C4-2B (cell line): ENCODE measurements at regions not wholly inside any gene's neighbourhood (a gene's known extent, or its start where the extent isn't known, plus 50 kb on each side); places are given as distances from the start of the nearest gene placed in this dataset.

Experiments
- ZFX ChIP-seq: fragments of 450-650 bp; IDR thresholded peaks from 2 replicates; pipeline ENCODE4 v1.6.1; 2017
- TF ChIP-seq, protein P1 (sequence below): fragments of 450-650 bp; conservative IDR thresholded peaks from 2 replicates; pipeline ENCODE4 v1.5.1; 2017; ENCODE audit warnings: mild to moderate bottlenecking

GRCh38 chr7:116446212-116446855 lies 53.2 kb upstream of the CAV2 start:
- TF ChIP-seq, protein P1, sequence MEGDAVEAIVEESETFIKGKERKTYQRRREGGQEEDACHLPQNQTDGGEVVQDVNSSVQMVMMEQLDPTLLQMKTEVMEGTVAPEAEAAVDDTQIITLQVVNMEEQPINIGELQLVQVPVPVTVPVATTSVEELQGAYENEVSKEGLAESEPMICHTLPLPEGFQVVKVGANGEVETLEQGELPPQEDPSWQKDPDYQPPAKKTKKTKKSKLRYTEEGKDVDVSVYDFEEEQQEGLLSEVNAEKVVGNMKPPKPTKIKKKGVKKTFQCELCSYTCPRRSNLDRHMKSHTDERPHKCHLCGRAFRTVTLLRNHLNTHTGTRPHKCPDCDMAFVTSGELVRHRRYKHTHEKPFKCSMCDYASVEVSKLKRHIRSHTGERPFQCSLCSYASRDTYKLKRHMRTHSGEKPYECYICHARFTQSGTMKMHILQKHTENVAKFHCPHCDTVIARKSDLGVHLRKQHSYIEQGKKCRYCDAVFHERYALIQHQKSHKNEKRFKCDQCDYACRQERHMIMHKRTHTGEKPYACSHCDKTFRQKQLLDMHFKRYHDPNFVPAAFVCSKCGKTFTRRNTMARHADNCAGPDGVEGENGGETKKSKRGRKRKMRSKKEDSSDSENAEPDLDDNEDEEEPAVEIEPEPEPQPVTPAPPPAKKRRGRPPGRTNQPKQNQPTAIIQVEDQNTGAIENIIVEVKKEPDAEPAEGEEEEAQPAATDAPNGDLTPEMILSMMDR, result no peak
- TF ChIP-seq ZFX, result no peak
